ENCODE measurements at regions not wholly inside any gene's neighbourhood (a gene's known extent, or its start where the extent isn't known, plus 50 kb on each side); places are given as distances from the start of the nearest gene placed in this dataset.

GRCh38 chr10:6843481-6843881, 263.4 kb upstream of the PRKCQ start:
- no peak for DNase-seq
- Histone ChIP-seq H3K4me3 (no peak overlapping the region), H3K27ac (no peak overlapping the region), H3K27me3 (no peaks in the 10 kb centered on the region), H3K9me3 (peaks cover 0 to 8% of the 10 kb centered on the region in 2 donors), H3K4me1 (ENCODE audit: insufficient read depth) (no peaks in the 10 kb centered on the region), H3K36me3 (no peaks in the 10 kb centered on the region)
- intact Hi-C loops (cut with DNase I) = no loop called here
- 92 to 95% (median 93%) methylated on average over 4 of the region's 4 CpGs for WGBS, 3 donors
- TF ChIP-seq POLR2A (IDR thresholded peaks at IDR 0.05) (no peak), EP300 (IDR thresholded peaks at IDR 0.05) (no peak)
- TF ChIP-seq, protein P1, sequence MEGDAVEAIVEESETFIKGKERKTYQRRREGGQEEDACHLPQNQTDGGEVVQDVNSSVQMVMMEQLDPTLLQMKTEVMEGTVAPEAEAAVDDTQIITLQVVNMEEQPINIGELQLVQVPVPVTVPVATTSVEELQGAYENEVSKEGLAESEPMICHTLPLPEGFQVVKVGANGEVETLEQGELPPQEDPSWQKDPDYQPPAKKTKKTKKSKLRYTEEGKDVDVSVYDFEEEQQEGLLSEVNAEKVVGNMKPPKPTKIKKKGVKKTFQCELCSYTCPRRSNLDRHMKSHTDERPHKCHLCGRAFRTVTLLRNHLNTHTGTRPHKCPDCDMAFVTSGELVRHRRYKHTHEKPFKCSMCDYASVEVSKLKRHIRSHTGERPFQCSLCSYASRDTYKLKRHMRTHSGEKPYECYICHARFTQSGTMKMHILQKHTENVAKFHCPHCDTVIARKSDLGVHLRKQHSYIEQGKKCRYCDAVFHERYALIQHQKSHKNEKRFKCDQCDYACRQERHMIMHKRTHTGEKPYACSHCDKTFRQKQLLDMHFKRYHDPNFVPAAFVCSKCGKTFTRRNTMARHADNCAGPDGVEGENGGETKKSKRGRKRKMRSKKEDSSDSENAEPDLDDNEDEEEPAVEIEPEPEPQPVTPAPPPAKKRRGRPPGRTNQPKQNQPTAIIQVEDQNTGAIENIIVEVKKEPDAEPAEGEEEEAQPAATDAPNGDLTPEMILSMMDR (IDR thresholded peaks at IDR 0.05) = no peak

DNA sequence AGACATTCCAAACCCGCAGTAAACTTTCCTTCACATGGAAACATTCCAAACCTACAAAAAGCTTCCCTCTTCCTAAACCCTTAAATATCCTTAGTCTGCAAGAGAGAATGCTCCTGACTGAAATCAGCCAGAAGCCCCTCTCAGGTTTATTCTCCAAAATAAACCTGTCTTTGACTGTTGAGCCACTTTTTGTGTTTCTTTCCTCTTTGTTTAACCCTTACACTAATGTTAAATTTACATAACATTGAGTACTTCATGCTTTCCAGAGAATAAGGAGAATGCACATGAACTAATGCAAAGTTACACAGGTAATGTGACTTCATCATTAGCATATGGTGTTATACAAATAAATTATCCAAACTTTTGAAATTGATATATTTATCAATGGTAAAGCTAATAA, 262.6 kb upstream of the PRKCQ start:
- 0 to 25% (median 12%) methylated on average over 1 of the region's 1 CpG for WGBS, 3 donors
- H3K27ac ChIP-seq = no peak overlapping the region
- H3K36me3 ChIP-seq = no peaks in the 10 kb centered on the region
- TF ChIP-seq POLR2A (IDR thresholded peaks at IDR 0.05) (no peak), EP300 (IDR thresholded peaks at IDR 0.05) (no peak)
- TF ChIP-seq, protein P1 (IDR thresholded peaks at IDR 0.05) = no peak
- no peaks in the 10 kb centered on the region for H3K27me3 ChIP-seq
- no peak overlapping the region for H3K4me3 ChIP-seq
- no peak for DNase-seq
- no peaks in the 10 kb centered on the region for H3K4me1 ChIP-seq (ENCODE audit: insufficient read depth)
- intact Hi-C loops (cut with DNase I) = no loop called here
- H3K9me3 ChIP-seq = peaks cover 0 to 8% of the 10 kb centered on the region in 2 donors

DNA sequence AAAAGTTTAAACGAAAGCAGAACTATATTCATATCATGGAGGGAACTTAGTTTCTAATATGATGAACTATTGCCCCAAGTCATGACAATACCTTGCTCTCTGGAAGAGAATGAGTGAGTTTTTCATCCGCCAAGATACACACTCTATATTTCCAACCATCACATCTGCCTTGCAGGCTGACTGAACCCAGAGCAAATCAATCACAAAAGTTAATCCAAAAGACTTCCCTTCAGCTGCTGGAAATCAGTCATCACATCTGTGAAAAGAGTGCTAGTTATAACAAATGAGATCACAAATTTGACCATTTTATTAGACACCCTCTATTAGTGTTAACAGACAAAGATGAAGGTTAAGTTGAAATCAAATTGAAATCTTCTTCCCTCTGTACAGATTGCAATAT, 261.7 kb upstream of the PRKCQ start:
- no peaks in the 10 kb centered on the region for H3K27me3 ChIP-seq
- no peak for DNase-seq
- H3K4me3 ChIP-seq = no peak overlapping the region
- no peaks in the 10 kb centered on the region for H3K36me3 ChIP-seq
- no peak for TF ChIP-seq POLR2A (IDR thresholded peaks at IDR 0.05)
- no peak for TF ChIP-seq EP300 (IDR thresholded peaks at IDR 0.05)
- TF ChIP-seq, protein P1 (IDR thresholded peaks at IDR 0.05) = no peak
- H3K4me1 ChIP-seq (ENCODE audit: insufficient read depth) = no peaks in the 10 kb centered on the region
- intact Hi-C loops (cut with DNase I) = no loop called here
- no peak overlapping the region for H3K27ac ChIP-seq
- WGBS, 3 donors = 63 to 90% (median 66%) methylated on average over 2 of the region's 2 CpGs
- H3K9me3 ChIP-seq = peaks cover 0 to 8% of the 10 kb centered on the region in 2 donors

DNA sequence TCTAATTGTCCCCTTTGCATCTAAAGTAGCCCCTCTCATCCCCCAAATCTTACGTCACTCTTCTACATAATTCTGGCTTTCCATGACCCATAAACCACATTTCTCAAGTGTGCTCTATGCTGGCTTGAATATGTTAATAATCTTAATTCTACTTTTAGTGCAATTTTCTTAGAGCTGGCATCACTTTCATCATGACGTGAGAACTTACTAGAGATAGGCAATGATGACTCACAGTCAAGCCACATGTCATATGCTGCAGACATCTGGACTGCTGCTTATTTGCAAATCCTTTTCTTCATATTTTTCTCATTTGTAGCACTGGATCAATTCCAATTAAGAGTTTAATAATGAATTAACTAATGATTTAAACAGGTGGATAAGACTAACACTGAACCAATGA, 260.7 kb upstream of the PRKCQ start:
- H3K4me1 ChIP-seq (ENCODE audit: insufficient read depth) = no peaks in the 10 kb centered on the region
- H3K27me3 ChIP-seq = no peaks in the 10 kb centered on the region
- H3K4me3 ChIP-seq = no peak overlapping the region
- TF ChIP-seq, protein P1 (IDR thresholded peaks at IDR 0.05) = no peak
- TF ChIP-seq POLR2A (IDR thresholded peaks at IDR 0.05) (no peak), EP300 (IDR thresholded peaks at IDR 0.05) (no peak)
- no peak for DNase-seq
- 5 to 10% (median 6%) methylated on average over 2 of the region's 2 CpGs for WGBS, 3 donors
- peaks cover 0 to 8% of the 10 kb centered on the region in 2 donors for H3K9me3 ChIP-seq
- H3K27ac ChIP-seq = no peak overlapping the region
- H3K36me3 ChIP-seq = no peaks in the 10 kb centered on the region
- intact Hi-C loops (cut with DNase I) = no loop called here
